ENCODE measurements at regions not wholly inside any gene's neighbourhood (a gene's known extent, or its start where the extent isn't known, plus 50 kb on each side); places are given as distances from the start of the nearest gene placed in this dataset.

- DNase-seq (ENCODE audit: extremely low read depth, low read depth) = no peak
- TF ChIP-seq CTCF (IDR thresholded peaks at IDR 0.05; ENCODE audit: low read depth, low read length, missing control alignments) = no peak
- no peak overlapping the region for H3K4me3 ChIP-seq (replicated peaks; ENCODE audit: low read depth, low read length)
These were observed 106.9 kb upstream of the OTOS start for GRCh38 chr2:240247241-240247867.

- no peak overlapping the region for H3K4me3 ChIP-seq (replicated peaks; ENCODE audit: low read depth, low read length)
- DNase-seq (ENCODE audit: extremely low read depth, low read depth) = no peak
- no peak for TF ChIP-seq CTCF (IDR thresholded peaks at IDR 0.05; ENCODE audit: low read depth, low read length, missing control alignments)
These were observed 107.6 kb upstream of the OTOS start for GRCh38 chr2:240247868-240248720.

DNA sequence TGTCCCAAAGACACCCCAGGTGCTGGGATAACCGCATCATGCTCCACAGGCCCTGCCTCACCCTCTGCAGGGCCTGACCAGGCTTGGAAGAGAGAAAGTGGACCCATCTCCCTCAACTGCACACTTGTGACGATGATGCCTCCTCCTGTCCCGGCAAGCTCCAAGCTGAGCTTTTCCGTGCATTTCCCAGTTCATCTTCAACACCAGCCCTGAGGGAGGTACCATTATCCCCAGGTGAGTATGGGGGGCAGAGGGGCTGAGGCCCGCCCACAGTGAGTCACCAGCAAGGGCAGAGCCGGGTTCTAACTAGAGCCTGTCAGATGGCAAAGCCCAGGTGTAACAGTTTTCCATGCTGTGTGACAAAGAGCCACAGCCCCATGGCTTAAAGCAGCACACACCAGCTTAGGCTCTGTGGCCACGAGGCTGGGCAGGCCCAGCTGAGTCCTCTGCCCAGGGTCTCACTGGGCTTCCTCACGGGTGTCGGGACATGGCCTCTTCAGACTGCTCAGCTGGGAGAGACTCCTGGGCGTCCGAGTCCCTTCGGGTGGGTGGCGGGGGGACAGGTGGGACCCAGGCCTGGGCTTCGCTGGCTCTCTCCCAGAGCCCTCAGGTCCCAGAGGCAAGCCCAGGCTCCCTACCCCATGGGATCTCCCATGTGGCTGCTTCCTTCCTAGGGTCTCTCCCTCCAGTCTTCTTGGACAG lies 108.4 kb upstream of the OTOS start:
- DNase-seq (ENCODE audit: extremely low read depth, low read depth) = no peak
- H3K4me3 ChIP-seq (replicated peaks; ENCODE audit: low read depth, low read length) = no peak overlapping the region
- TF ChIP-seq CTCF (IDR thresholded peaks at IDR 0.05; ENCODE audit: low read depth, low read length, missing control alignments) = no peak

DNA sequence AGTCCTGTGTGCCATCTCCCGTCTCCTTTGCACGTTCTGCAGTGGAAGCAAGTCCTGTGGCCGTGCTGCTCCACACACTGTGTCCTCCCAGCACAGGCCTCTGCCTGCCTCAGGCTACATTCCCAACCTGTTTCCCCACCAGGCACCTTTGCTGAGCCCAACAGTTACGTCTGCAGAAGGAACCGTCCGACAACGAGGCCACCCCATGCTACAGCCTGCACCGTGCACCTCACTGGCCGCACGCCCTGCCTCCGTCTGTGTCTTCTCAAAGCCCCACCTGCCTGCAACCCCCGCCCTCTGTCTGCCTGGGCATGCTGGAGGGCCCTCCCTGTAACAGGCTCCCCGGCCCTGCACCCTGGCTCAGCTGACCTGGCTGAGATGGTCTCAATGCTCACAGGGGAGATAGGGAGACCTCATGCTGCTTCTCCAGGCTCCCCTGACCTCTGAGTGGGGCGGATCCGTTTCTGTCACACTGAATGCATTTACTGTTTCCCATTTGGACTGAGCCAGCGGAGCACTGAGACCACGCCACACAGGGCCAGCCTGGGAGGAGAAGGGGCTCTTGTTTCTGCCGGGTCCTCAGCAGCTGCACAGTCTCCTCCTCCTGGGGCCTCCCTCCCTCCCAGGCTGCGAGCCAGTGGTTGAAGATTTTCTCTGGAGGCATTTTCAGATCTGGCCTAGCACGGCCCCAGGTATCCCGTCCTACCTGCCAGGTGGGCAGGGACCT lies 109.1 kb upstream of the OTOS start:
- TF ChIP-seq CTCF (IDR thresholded peaks at IDR 0.05; ENCODE audit: low read depth, low read length, missing control alignments) = no peak
- H3K4me3 ChIP-seq (replicated peaks; ENCODE audit: low read depth, low read length) = no peak overlapping the region
- no peak for DNase-seq (ENCODE audit: extremely low read depth, low read depth)

- no peak for DNase-seq (ENCODE audit: extremely low read depth, low read depth)
- TF ChIP-seq CTCF (IDR thresholded peaks at IDR 0.05; ENCODE audit: low read depth, low read length, missing control alignments) = no peak
- H3K4me3 ChIP-seq (replicated peaks; ENCODE audit: low read depth, low read length) = no peak overlapping the region
These were observed 109.9 kb upstream of the OTOS start for GRCh38 chr2:240250150-240250984.
